HG02840 (cell line): ENCODE measurements at regions not wholly inside any gene's neighbourhood (a gene's known extent, or its start where the extent isn't known, plus 50 kb on each side); places are given as distances from the start of the nearest gene placed in this dataset.
"Not testable (repeated sequence)": the region's sequence is repeated elsewhere in the genome, so short reads cannot be mapped to it uniquely, and the experiment has no call there.

ENCODE experiments used
- ATAC-seq: cut with Tn5 transposase; IDR thresholded peaks from one replicate; pipeline ENCODE4 v1.9.1; 2021; ENCODE audit warnings: mild to moderate bottlenecking, moderate library complexity, moderate number of reproducible peaks; ENCODE audit not compliant: unreplicated experiment, low FRiP score

- ATAC-seq = no peak
Observed at GRCh38 chr12:9380650-9381049, 172.5 kb upstream of the PZP start.

GRCh38 chr12:9379023-9379742, 171.0 kb upstream of the PZP start:
- ATAC-seq = no peak

- ATAC-seq = no peak
Observed at GRCh38 chr12:9378430-9378835, 170.2 kb upstream of the PZP start.

GRCh38 chr12:9372202-9372601, 164.0 kb upstream of the PZP start:
- ATAC-seq = no peak

GRCh38 chr12:9367828-9368227, 159.6 kb upstream of the PZP start:
- ATAC-seq = no peak

GRCh38 chr12:9367201-9367600, 159.0 kb upstream of the PZP start:
- no peak for ATAC-seq

GRCh38 chr12:9365296-9365695, 157.1 kb upstream of the PZP start:
- ATAC-seq = no peak

- peak; percentile 88 for ATAC-seq
Observed at GRCh38 chr12:9364224-9365176, 156.3 kb upstream of the PZP start.

- ATAC-seq = no peak
Observed at GRCh38 chr12:9363145-9363544, 154.9 kb upstream of the PZP start.

GRCh38 chr12:9361879-9362326, 153.7 kb upstream of the PZP start:
- no peak for ATAC-seq

GRCh38 chr12:9354009-9354754, 146.0 kb upstream of the PZP start:
- ATAC-seq = not testable (repeated sequence)

GRCh38 chr12:9351136-9351535, 142.9 kb upstream of the PZP start:
- ATAC-seq = no peak

GRCh38 chr12:9349888-9350885, 142.0 kb upstream of the PZP start:
- no peak for ATAC-seq

GRCh38 chr12:9348906-9349518, 140.8 kb upstream of the PZP start:
- no peak for ATAC-seq

- no peak for ATAC-seq
Observed at GRCh38 chr12:9347328-9348127, 139.3 kb upstream of the PZP start.

- ATAC-seq = no peak
Observed at GRCh38 chr12:9346866-9347327, 138.7 kb upstream of the PZP start.

- ATAC-seq = no peak
Observed at GRCh38 chr12:9345171-9345570, 137.0 kb upstream of the PZP start.

- ATAC-seq = no peak
Observed at GRCh38 chr12:9344541-9344940, 136.3 kb upstream of the PZP start.
